ENCODE measurements at regions not wholly inside any gene's neighbourhood (a gene's known extent, or its start where the extent isn't known, plus 50 kb on each side); places are given as distances from the start of the nearest gene placed in this dataset.

- TF ChIP-seq CTCF (IDR thresholded peaks at IDR 0.05; ENCODE audit: insufficient read depth, low read length): no peak
- TF ChIP-seq REST (IDR thresholded peaks at IDR 0.05; ENCODE audit: insufficient replicate concordance, low read depth): no peak
- no peak for TF ChIP-seq SPI1 (IDR thresholded peaks at IDR 0.05; ENCODE audit: borderline replicate concordance, low read depth)
- no peak for TF ChIP-seq POLR2AphosphoS5 (IDR thresholded peaks at IDR 0.05; ENCODE audit: low read depth)
- no peak for TF ChIP-seq GABPA (IDR thresholded peaks at IDR 0.05; ENCODE audit: low read depth)
- H3K27ac ChIP-seq (replicated peaks): no peak overlapping the region
Measured at GRCh38 chr9:129341987-129342348, 163.9 kb upstream of the IER5L start.

GRCh38 chr9:129341171-129341986, 163.3 kb upstream of the IER5L start:
- Histone ChIP-seq H3K27me3 (ENCODE audit: insufficient read depth, poor library complexity, severe bottlenecking) (no peaks in the 10 kb centered on the region), H3K4me3 (replicated peaks; ENCODE audit: insufficient read depth, low read length) (no peak overlapping the region), H3K27ac (replicated peaks) (no peak overlapping the region)
- no peak for DNase-seq (ENCODE audit: low read depth in 1 of 2, low spot score in 1 of 2)
- TF ChIP-seq REST (IDR thresholded peaks at IDR 0.05; ENCODE audit: insufficient replicate concordance, low read depth): no peak
- TF ChIP-seq POLR2AphosphoS5 (IDR thresholded peaks at IDR 0.05; ENCODE audit: low read depth): no peak
- no peak for TF ChIP-seq GABPA (IDR thresholded peaks at IDR 0.05; ENCODE audit: low read depth)
- TF ChIP-seq CTCF (IDR thresholded peaks at IDR 0.05; ENCODE audit: insufficient read depth, low read length): no peak
- TF ChIP-seq SPI1 (IDR thresholded peaks at IDR 0.05; ENCODE audit: borderline replicate concordance, low read depth): no peak

More at GRCh38 chr9:129341987-129342348, 163.9 kb upstream of the IER5L start:
- Histone ChIP-seq H3K27me3 (ENCODE audit: insufficient read depth, poor library complexity, severe bottlenecking) (no peaks in the 10 kb centered on the region), H3K4me3 (replicated peaks; ENCODE audit: insufficient read depth, low read length) (no peak overlapping the region)
- DNase-seq (ENCODE audit: low read depth in 1 of 2, low spot score in 1 of 2): no peak

GRCh38 chr9:129340427-129341170, 162.5 kb upstream of the IER5L start:
- no peak overlapping the region for H3K4me3 ChIP-seq (replicated peaks; ENCODE audit: insufficient read depth, low read length)
- H3K27ac ChIP-seq (replicated peaks): no peak overlapping the region
- no peaks in the 10 kb centered on the region for H3K27me3 ChIP-seq (ENCODE audit: insufficient read depth, poor library complexity, severe bottlenecking)
- no peak for DNase-seq (ENCODE audit: low read depth in 1 of 2, low spot score in 1 of 2)
- TF ChIP-seq SPI1 (IDR thresholded peaks at IDR 0.05; ENCODE audit: borderline replicate concordance, low read depth) (no peak), REST (IDR thresholded peaks at IDR 0.05; ENCODE audit: insufficient replicate concordance, low read depth) (no peak), CTCF (IDR thresholded peaks at IDR 0.05; ENCODE audit: insufficient read depth, low read length) (no peak), POLR2AphosphoS5 (IDR thresholded peaks at IDR 0.05; ENCODE audit: low read depth) (no peak), GABPA (IDR thresholded peaks at IDR 0.05; ENCODE audit: low read depth) (no peak)

Data from HL-60 (cell line).